ENCODE measurements at regions not wholly inside any gene's neighbourhood (a gene's known extent, or its start where the extent isn't known, plus 50 kb on each side); places are given as distances from the start of the nearest gene placed in this dataset.

GRCh38 chr6:148240861-148241477 is 101.7 kb upstream of the SASH1 start:
- Histone ChIP-seq H2BK20ac (ENCODE audit: low read length) (no peak overlapping the region), H4K20me1 (replicated peaks in 1 of 2; ENCODE audit: control insufficient read depth in 1 of 2, insufficient read depth in 2 of 2, low read length in 2 of 2) (no peaks in the 10 kb centered on the region), H2BK12ac (ENCODE audit: low read depth, low read length) (no peak overlapping the region), H3K14ac (ENCODE audit: insufficient read length) (no peak overlapping the region), H2AFZ (ENCODE audit: low read length) (no peak overlapping the region), H3K4me2 (ENCODE audit: insufficient read depth in 1 of 2, low read depth in 2 of 2, low read length in 2 of 2) (no peak overlapping the region), H3K56ac (replicated peaks; ENCODE audit: insufficient read length, low read depth, low read length) (no peak overlapping the region), H3K79me2 (ENCODE audit: control insufficient read depth in 1 of 2, insufficient read depth in 2 of 2, low read length in 2 of 2) (no peaks in the 10 kb centered on the region), H4K91ac (replicated peaks; ENCODE audit: insufficient read length, low read length) (no peak overlapping the region), H3K9ac (replicated peaks in 1 of 4; ENCODE audit: extremely low read depth in 1 of 4, low read depth in 3 of 4, low read length in 3 of 4) (no peak overlapping the region), H3K36me3 (ENCODE audit: control insufficient read depth in 2 of 4, insufficient read depth in 4 of 4, low read length in 3 of 4) (no peaks in the 10 kb centered on the region), H2BK15ac (ENCODE audit: low read length) (no peak overlapping the region), H2AK5ac (ENCODE audit: low read depth, low read length) (no peak overlapping the region), H2BK5ac (ENCODE audit: low read depth, low read length) (no peak overlapping the region), H3K27ac (ENCODE audit: low read depth, low read length) (no peak overlapping the region), H2BK120ac (replicated peaks; ENCODE audit: low read depth, low read length) (no peak overlapping the region), H3K79me1 (ENCODE audit: low read depth, low read length) (no peaks in the 10 kb centered on the region), H3K23me2 (ENCODE audit: low read depth, low read length) (no peaks in the 10 kb centered on the region), H3K18ac (ENCODE audit: extremely low read depth, low read length) (no peak overlapping the region), H3K27me3 (replicated peaks in 1 of 4; ENCODE audit: control insufficient read depth in 3 of 4, extremely low read depth in 1 of 4, insufficient read depth in 3 of 4, low read length in 3 of 4) (no peaks in the 10 kb centered on the region), H3K4me1 (replicated peaks in 1 of 4; ENCODE audit: control insufficient read depth in 3 of 4, insufficient read depth in 4 of 4, low read length in 3 of 4) (no peaks in the 10 kb centered on the region), H4K8ac (ENCODE audit: extremely low read depth, insufficient read depth, low read length) (no peak overlapping the region), H3K23ac (ENCODE audit: insufficient read length) (no peak overlapping the region), H3K4me3 (ENCODE audit: extremely low read depth in 1 of 4, insufficient read depth in 2 of 4, low read depth in 3 of 4, low read length in 4 of 4) (no peak overlapping the region), H3K9me3 (ENCODE audit: insufficient read depth in 2 of 2, low read depth in 1 of 2, low read length in 1 of 2) (no peaks in the 10 kb centered on the region), H4K5ac (ENCODE audit: insufficient read length, low read depth, low read length) (no peak overlapping the region), H3K4ac (replicated peaks; ENCODE audit: insufficient read length, low read depth, low read length) (no peak overlapping the region)
- FAIRE-seq, result no peak
- no peak for TF ChIP-seq MAFK (IDR thresholded peaks at IDR 0.05; ENCODE audit: low read depth, low read length)
- TF ChIP-seq CTBP2 (IDR thresholded peaks at IDR 0.05; ENCODE audit: borderline replicate concordance, insufficient read depth, insufficient read length, low read length), result no peak
- TF ChIP-seq NRF1 (IDR thresholded peaks at IDR 0.05; ENCODE audit: low read depth, low read length), result no peak
- no peak for TF ChIP-seq BACH1 (IDR thresholded peaks at IDR 0.05; ENCODE audit: low read length)
- TF ChIP-seq SAP30 (IDR thresholded peaks at IDR 0.05; ENCODE audit: insufficient read depth, insufficient replicate concordance, low read length), result no peak
- no peak for TF ChIP-seq SIN3A (conservative IDR thresholded peaks at IDR 0.05 in 1 of 2, IDR thresholded peaks at IDR 0.05 in 1 of 2; ENCODE audit: low read depth in 1 of 2, low read length in 2 of 2)
- TF ChIP-seq GTF2F1 (IDR thresholded peaks at IDR 0.05; ENCODE audit: borderline replicate concordance, low read depth, low read length), result no peak
- TF ChIP-seq POU5F1 (IDR thresholded peaks at IDR 0.05; ENCODE audit: low read depth, low read length), result no peak
- no peak for TF ChIP-seq SP4 (IDR thresholded peaks at IDR 0.05; ENCODE audit: low read length)
- DNase-seq (ENCODE audit: low read depth in 1 of 2, low spot score in 2 of 2), result no peak
- ChIA-PET CTCF (ENCODE audit: partially characterized antibody) (interaction anchor here (0.6 to 2.8 kb wide), 5 partner anchors 11 to 223 kb away, joined by 3 to 11 read pairs (median 5); no protein-coding TSS in a partner anchor), POLR2A (ENCODE audit: partially characterized antibody) (no interaction called here)
- 91% methylated on average over 3 of the region's 3 CpGs; no CpG with 5 or more reads in 1 of the 2 experiments for WGBS, 2 experiments (ENCODE audit: extremely low coverage in 1 of 2, insufficient coverage in 1 of 2, insufficient read length in 1 of 2, insufficient replicate concordance in 2 of 2, low coverage in 1 of 2, low lambda C conversion rate in 2 of 2, missing lambda C conversion rate in 1 of 2)

Measured in H1 (cell line).